SK-N-SH (cell line): ENCODE measurements at regions not wholly inside any gene's neighbourhood (a gene's known extent, or its start where the extent isn't known, plus 50 kb on each side); places are given as distances from the start of the nearest gene placed in this dataset.

Experiments used
- CTCF ChIA-PET: fragments of 300-600, 350-600 bp; formaldehyde crosslinking; extraction: SDS; loops from one replicate; lab custom pipeline; 2021; lab: Yijun Ruan, JAX
- POLR2A ChIA-PET: fragments of 350-600 bp; sonication (Branson Sonifier 250); formaldehyde crosslinking; extraction: SDS; loops from one replicate; lab custom pipeline; 2020; ENCODE audit warnings: antibody characterized with exemption, inconsistent platforms; lab: Yijun Ruan, JAX
- DNase-seq: peaks from one replicate; pipeline ENCODE4 v3.0.0; 2012
- H2AFZ ChIP-seq: fragments of 200-600 bp; sonication (generic); 2 replicates; pipeline ENCODE4 v1.8.1; 2016; ENCODE audit warnings: antibody characterized with exemption, mild to moderate bottlenecking, low read depth
- H3F3A ChIP-seq: fragments of 200-600 bp; sonication (generic); replicated peaks from 2 replicates; pipeline ENCODE3; 2016; ENCODE audit warnings: antibody characterized with exemption, mild to moderate bottlenecking; ENCODE audit not compliant: insufficient read depth
- H3K27ac ChIP-seq, 2 experiments: fragments of 200-500 bp in 1 of 2; fragments of 200-600 bp in 1 of 2; sonication (Bioruptor generic) in 1 of 2; sonication (generic), shearing (Covaris generic) in 1 of 2; 2 replicates each; pipeline versions ENCODE4 v1.5.1 to v1.6.1; 2014 to 2016; ENCODE audit warnings: low read depth in 2 of 2, inconsistent platforms in 1 of 2, low read length in 1 of 2, mild to moderate bottlenecking in 1 of 2, mixed read lengths in 1 of 2
- H3K27me3 ChIP-seq: fragments of 200-600 bp; sonication (generic), shearing (Covaris generic); 2 replicates; pipeline ENCODE4 v1.6.1; 2016; ENCODE audit warnings: mixed run types; ENCODE audit not compliant: insufficient read depth
- H3K36me3 ChIP-seq, 2 experiments: fragments of 200-500 bp in 1 of 2; fragments of 200-600 bp in 1 of 2; sonication (Bioruptor generic) in 1 of 2; sonication (generic) in 1 of 2; replicated peaks in 1 of 2; 2 replicates each; pipeline versions ENCODE3 to v1.5.1; 2014 to 2016; ENCODE audit warnings: low read length in 1 of 2, mild to moderate bottlenecking in 1 of 2; ENCODE audit not compliant: insufficient read depth in 2 of 2, control insufficient read depth in 1 of 2
- H3K4me1 ChIP-seq, 2 experiments: fragments of 200-500 bp in 1 of 2; fragments of 200-600 bp in 1 of 2; sonication (Bioruptor generic) in 1 of 2; sonication (generic), shearing (Covaris generic) in 1 of 2; 2 replicates each; pipeline versions ENCODE4 v1.5.1 to v1.6.1; 2014 to 2016; ENCODE audit warnings: low read depth in 1 of 2, low read length in 1 of 2, mixed run types in 1 of 2; ENCODE audit not compliant: insufficient read depth in 2 of 2, control insufficient read depth in 1 of 2
- H3K4me2 ChIP-seq: fragments of 200-600 bp; sonication (generic), shearing (Covaris generic); 2 replicates; pipeline ENCODE4 v1.6.1; 2017; ENCODE audit warnings: mixed run types
- H3K4me3 ChIP-seq, 2 experiments: fragments of 200-500 bp in 1 of 2; fragments of 200-600 bp in 1 of 2; sonication (Bioruptor generic) in 1 of 2; sonication (generic), shearing (Covaris generic) in 1 of 2; 2 replicates each; pipeline versions ENCODE4 v1.5.1 to v1.8.1; 2014 to 2016; ENCODE audit warnings: low read depth in 2 of 2, inconsistent platforms in 1 of 2, low read length in 1 of 2, mild to moderate bottlenecking in 1 of 2, mixed read lengths in 1 of 2, moderate library complexity in 1 of 2
- H3K79me2 ChIP-seq: fragments of 200-600 bp; sonication (generic); 2 replicates; pipeline ENCODE4 v1.8.1; 2017; ENCODE audit warnings: mild to moderate bottlenecking; ENCODE audit not compliant: insufficient read depth
- H3K9ac ChIP-seq: fragments of 200-600 bp; sonication (generic); 2 replicates; pipeline ENCODE4 v1.6.1; 2017; ENCODE audit warnings: mixed run types
- H3K9me2 ChIP-seq: fragments of 200-600 bp; sonication (generic); 2 replicates; pipeline ENCODE4 v1.6.1; 2017; ENCODE audit warnings: mixed run types
- H3K9me3 ChIP-seq: fragments of 200-600 bp; sonication (generic); 2 replicates; pipeline ENCODE4 v1.6.1; 2017; ENCODE audit warnings: mixed run types, mild to moderate bottlenecking, moderate library complexity
- H4K20me1 ChIP-seq: fragments of 200-600 bp; sonication (generic); 2 replicates; pipeline ENCODE4 v1.6.1; 2017; ENCODE audit warnings: mild to moderate bottlenecking, mixed run types; ENCODE audit not compliant: insufficient read depth
- CHD2 ChIP-seq: fragments of 150-350 bp; IDR thresholded peaks from 2 replicates; pipeline ENCODE4 v1.6.1; 2018; ENCODE audit warnings: low read length; ENCODE audit not compliant: partially characterized antibody
- ELF1 ChIP-seq: IDR thresholded peaks from 2 replicates; pipeline ENCODE4 v1.4.0; 2012
- EP300 ChIP-seq, 2 experiments: IDR thresholded peaks; 2 replicates each; pipeline versions ENCODE4 v1.4.0 to v1.6.1; 2012; ENCODE audit warnings: borderline replicate concordance in 1 of 2, low read depth in 1 of 2, low read length in 1 of 2
- EZH2phosphoT487 ChIP-seq: fragments of 200-600 bp; sonication (generic); IDR thresholded peaks from 2 replicates; pipeline ENCODE4 v1.6.1; 2017; ENCODE audit warnings: low read depth, mixed run types, mild to moderate bottlenecking, antibody characterized with exemption, moderate library complexity, borderline replicate concordance
- FOSL2 ChIP-seq: IDR thresholded peaks from 2 replicates; pipeline ENCODE4 v1.4.0; 2012; ENCODE audit warnings: low read depth, mild to moderate bottlenecking, moderate library complexity, borderline replicate concordance
- FOXJ3 ChIP-seq: sonication (generic); formaldehyde crosslinking; IDR thresholded peaks from 2 replicates; pipeline ENCODE4 v1.5.1; 2020; ENCODE audit warnings: mild to moderate bottlenecking, missing genetic modification reagents
- GATA2 ChIP-seq: sonication (generic); formaldehyde crosslinking; IDR thresholded peaks from 2 replicates; pipeline ENCODE4 v1.5.0; 2020; ENCODE audit warnings: mild to moderate bottlenecking, missing genetic modification reagents
- RAD21 ChIP-seq: IDR thresholded peaks from 2 replicates; pipeline ENCODE4 v1.6.1; 2012; ENCODE audit warnings: mild to moderate bottlenecking, low read length
- RCOR1 ChIP-seq: fragments of 150-350 bp; IDR thresholded peaks from 2 replicates; pipeline ENCODE4 v1.6.1; 2017; ENCODE audit warnings: antibody characterized with exemption, low read length
- TEAD4 ChIP-seq: IDR thresholded peaks from 2 replicates; pipeline ENCODE4 v1.4.0; 2012; ENCODE audit warnings: mild to moderate bottlenecking, borderline replicate concordance; ENCODE audit not compliant: insufficient read depth
- WGBS: methylation state at CpG from one replicate; pipeline ENCODE4 v1.1.6; 2017; ENCODE audit warnings: low lambda C conversion rate; 5-methylcytosine and 5-hydroxymethylcytosine counted together
- TF ChIP-seq, protein P1 (sequence below): fragments of 150-350 bp; IDR thresholded peaks from 2 replicates; pipeline ENCODE4 v1.6.1; 2017; ENCODE audit warnings: antibody characterized with exemption, low read length, low read depth, borderline replicate concordance
- TF ChIP-seq, protein P2 (sequence below): IDR thresholded peaks from 2 replicates; pipeline ENCODE4 v1.4.0; 2012; ENCODE audit warnings: low read depth, borderline replicate concordance
- TF ChIP-seq, protein P3 (sequence below): IDR thresholded peaks from 2 replicates; pipeline ENCODE4; 2012
- TF ChIP-seq, protein P4 (sequence below): IDR thresholded peaks from 2 replicates; pipeline ENCODE4 v1.4.0; 2012; ENCODE audit warnings: low read depth
- TF ChIP-seq, protein P5 (sequence below): fragments of 200-600 bp; sonication (generic); IDR thresholded peaks from 2 replicates; pipeline ENCODE4 v1.6.1; 2017; ENCODE audit warnings: antibody characterized with exemption, mild to moderate bottlenecking, moderate library complexity

DNA sequence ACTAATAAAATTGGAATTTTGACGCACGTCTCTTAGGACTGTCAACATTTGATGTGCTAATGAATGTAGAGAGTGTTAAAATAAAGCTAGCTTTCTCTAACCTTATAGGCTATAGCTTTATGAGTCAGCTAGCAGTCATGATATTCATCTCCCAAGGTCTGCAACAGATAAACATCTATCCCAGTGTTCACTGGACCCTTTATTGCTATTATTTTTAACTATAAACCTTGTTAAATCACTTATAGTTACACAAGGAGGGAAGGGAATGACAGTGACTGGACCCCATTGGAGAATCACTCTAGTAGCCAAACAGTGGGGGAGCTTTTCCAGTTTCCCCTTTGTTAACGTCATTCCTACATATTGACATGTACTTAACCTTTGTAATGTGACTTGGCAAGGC is 67.9 kb upstream of the SHISA3 start:
- no peaks in the 10 kb centered on the region for H3K79me2 ChIP-seq
- no peaks in the 10 kb centered on the region for H4K20me1 ChIP-seq
- H3K4me3 ChIP-seq: no peak overlapping the region
- no peaks in the 10 kb centered on the region for H3K27me3 ChIP-seq
- H3K4me1 ChIP-seq: no peaks in the 10 kb centered on the region; a peak in 1 of 4 replicates
- H3K36me3 ChIP-seq: no peaks in the 10 kb centered on the region
- 18% methylated on average over 3 of the region's 3 CpGs for WGBS
- CTCF ChIA-PET: interaction anchor here (1.1 to 1.4 kb wide), 2 partner anchors 12 to 27 kb away, joined by 3 to 5 read pairs; no protein-coding TSS in a partner anchor
- no peaks in the 10 kb centered on the region for H3K9me3 ChIP-seq
- no peak overlapping the region for H3K4me2 ChIP-seq
- TF ChIP-seq TEAD4: no peak
- no peak for TF ChIP-seq ELF1
- TF ChIP-seq EZH2phosphoT487: no peak
- no peak for TF ChIP-seq EP300 (IDR thresholded peaks at IDR 0.05; ENCODE audit: borderline replicate concordance in 1 of 2, low read depth in 1 of 2, low read length in 1 of 2)
- TF ChIP-seq, protein P1, sequence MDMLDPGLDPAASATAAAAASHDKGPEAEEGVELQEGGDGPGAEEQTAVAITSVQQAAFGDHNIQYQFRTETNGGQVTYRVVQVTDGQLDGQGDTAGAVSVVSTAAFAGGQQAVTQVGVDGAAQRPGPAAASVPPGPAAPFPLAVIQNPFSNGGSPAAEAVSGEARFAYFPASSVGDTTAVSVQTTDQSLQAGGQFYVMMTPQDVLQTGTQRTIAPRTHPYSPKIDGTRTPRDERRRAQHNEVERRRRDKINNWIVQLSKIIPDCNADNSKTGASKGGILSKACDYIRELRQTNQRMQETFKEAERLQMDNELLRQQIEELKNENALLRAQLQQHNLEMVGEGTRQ: no peak
- TF ChIP-seq CHD2: no peak
- TF ChIP-seq, protein P2, sequence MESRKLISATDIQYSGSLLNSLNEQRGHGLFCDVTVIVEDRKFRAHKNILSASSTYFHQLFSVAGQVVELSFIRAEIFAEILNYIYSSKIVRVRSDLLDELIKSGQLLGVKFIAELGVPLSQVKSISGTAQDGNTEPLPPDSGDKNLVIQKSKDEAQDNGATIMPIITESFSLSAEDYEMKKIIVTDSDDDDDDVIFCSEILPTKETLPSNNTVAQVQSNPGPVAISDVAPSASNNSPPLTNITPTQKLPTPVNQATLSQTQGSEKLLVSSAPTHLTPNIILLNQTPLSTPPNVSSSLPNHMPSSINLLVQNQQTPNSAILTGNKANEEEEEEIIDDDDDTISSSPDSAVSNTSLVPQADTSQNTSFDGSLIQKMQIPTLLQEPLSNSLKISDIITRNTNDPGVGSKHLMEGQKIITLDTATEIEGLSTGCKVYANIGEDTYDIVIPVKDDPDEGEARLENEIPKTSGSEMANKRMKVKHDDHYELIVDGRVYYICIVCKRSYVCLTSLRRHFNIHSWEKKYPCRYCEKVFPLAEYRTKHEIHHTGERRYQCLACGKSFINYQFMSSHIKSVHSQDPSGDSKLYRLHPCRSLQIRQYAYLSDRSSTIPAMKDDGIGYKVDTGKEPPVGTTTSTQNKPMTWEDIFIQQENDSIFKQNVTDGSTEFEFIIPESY: no peak
- no peak for TF ChIP-seq FOXJ3
- TF ChIP-seq, protein P3, sequence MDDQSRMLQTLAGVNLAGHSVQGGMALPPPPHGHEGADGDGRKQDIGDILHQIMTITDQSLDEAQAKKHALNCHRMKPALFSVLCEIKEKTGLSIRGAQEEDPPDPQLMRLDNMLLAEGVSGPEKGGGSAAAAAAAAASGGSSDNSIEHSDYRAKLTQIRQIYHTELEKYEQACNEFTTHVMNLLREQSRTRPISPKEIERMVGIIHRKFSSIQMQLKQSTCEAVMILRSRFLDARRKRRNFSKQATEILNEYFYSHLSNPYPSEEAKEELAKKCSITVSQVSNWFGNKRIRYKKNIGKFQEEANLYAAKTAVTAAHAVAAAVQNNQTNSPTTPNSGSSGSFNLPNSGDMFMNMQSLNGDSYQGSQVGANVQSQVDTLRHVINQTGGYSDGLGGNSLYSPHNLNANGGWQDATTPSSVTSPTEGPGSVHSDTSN: no peak
- no peak for TF ChIP-seq RAD21
- no peak for TF ChIP-seq RCOR1
- TF ChIP-seq, protein P4, sequence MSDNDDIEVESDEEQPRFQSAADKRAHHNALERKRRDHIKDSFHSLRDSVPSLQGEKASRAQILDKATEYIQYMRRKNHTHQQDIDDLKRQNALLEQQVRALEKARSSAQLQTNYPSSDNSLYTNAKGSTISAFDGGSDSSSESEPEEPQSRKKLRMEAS: no peak
- no peak for TF ChIP-seq FOSL2
- TF ChIP-seq GATA2 (CRISPR knock-in tag): no peak
- TF ChIP-seq, protein P5, sequence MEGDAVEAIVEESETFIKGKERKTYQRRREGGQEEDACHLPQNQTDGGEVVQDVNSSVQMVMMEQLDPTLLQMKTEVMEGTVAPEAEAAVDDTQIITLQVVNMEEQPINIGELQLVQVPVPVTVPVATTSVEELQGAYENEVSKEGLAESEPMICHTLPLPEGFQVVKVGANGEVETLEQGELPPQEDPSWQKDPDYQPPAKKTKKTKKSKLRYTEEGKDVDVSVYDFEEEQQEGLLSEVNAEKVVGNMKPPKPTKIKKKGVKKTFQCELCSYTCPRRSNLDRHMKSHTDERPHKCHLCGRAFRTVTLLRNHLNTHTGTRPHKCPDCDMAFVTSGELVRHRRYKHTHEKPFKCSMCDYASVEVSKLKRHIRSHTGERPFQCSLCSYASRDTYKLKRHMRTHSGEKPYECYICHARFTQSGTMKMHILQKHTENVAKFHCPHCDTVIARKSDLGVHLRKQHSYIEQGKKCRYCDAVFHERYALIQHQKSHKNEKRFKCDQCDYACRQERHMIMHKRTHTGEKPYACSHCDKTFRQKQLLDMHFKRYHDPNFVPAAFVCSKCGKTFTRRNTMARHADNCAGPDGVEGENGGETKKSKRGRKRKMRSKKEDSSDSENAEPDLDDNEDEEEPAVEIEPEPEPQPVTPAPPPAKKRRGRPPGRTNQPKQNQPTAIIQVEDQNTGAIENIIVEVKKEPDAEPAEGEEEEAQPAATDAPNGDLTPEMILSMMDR: no peak
- TF ChIP-seq, all 33 proteins: peak for 0
- Histone ChIP-seq H3K9me2 (no peaks in the 10 kb centered on the region), H3K27ac (no peak overlapping the region), H2AFZ (no peak overlapping the region), H3F3A (no peaks in the 10 kb centered on the region), H3K9ac (no peak overlapping the region)
- POLR2A ChIA-PET: no interaction called here
- DNase-seq: no peak
